Neural cell (in vitro differentiated cells): ENCODE measurements at regions not wholly inside any gene's neighbourhood (a gene's known extent, or its start where the extent isn't known, plus 50 kb on each side); places are given as distances from the start of the nearest gene placed in this dataset.

Experiments
- CTCF ChIP-seq: fragments of 450-650 bp; IDR thresholded peaks from 2 replicates; pipeline ENCODE4 v1.5.1; 2014; ENCODE audit warnings: antibody characterized with exemption, mild to moderate bottlenecking, moderate library complexity; ENCODE audit not compliant: poor library complexity, severe bottlenecking
- EP300 ChIP-seq: fragments of 450-650 bp; conservative IDR thresholded peaks from 2 replicates; pipeline ENCODE4 v1.6.1; 2014; ENCODE audit warnings: antibody characterized with exemption, mild to moderate bottlenecking, moderate library complexity; ENCODE audit not compliant: poor library complexity, severe bottlenecking
- EZH2 ChIP-seq: fragments of 200-600, 300-800 bp; shearing (Covaris generic), sonication (generic); IDR thresholded peaks from 2 replicates; pipeline ENCODE4 v1.6.1; 2014; ENCODE audit warnings: antibody characterized with exemption, low read length, borderline replicate concordance, mild to moderate bottlenecking; ENCODE audit not compliant: insufficient read depth, poor library complexity, severe bottlenecking
- POLR2AphosphoS5 ChIP-seq: IDR thresholded peaks from 2 replicates; pipeline ENCODE4 v1.6.1; 2012
- TAF1 ChIP-seq: IDR thresholded peaks from 2 replicates; pipeline ENCODE4 v1.6.1; 2012; ENCODE audit warnings: low read depth

DNA sequence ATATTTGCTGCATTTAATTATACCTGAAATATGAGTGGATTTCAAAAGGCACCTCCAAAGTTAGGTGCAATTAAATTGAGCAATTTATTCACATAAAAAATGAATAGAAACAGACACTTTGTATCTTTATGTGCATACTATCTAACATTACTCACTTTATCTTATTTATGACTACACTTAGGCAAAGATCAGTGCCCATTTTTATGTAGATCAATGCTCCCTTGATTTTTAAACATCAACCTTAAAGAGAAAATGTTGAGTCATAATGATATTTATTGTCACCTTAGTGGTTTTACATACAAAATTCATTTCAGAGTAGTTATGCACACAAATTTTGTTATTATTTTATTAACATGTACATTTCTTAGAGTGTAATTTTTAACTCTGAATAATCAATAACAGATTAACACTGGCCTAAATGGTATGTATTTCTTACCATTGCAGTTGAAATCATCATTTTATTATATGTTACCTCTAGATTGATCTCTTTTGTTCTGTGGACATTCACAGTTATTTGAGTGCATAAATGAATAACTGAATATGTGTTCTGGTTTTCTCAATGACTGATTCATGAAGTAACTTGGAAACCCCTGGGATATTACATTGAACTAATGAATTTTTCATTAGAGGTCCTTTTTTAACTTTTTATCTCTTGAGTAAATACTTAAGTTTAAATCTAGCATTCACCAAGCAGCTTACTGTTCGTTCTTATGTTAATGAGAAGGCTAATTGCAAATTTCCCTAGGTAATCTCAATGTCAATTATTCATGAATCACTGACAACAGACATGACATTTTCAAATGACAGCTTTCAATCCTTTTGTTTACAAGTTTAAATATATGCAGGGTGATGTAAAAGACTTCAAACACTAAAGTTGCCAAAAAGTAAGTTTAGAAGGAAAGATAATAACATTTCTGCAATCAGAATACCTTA, 1182.0 kb upstream of the PABPC4L start:
- TF ChIP-seq CTCF (no peak), POLR2AphosphoS5 (no peak), EP300 (peak; percentile 84), TAF1 (no peak), EZH2 (no peak)
